Gastroesophageal sphincter (tissue), 4 donors: ENCODE measurements at regions not wholly inside any gene's neighbourhood (a gene's known extent, or its start where the extent isn't known, plus 50 kb on each side); places are given as distances from the start of the nearest gene placed in this dataset.
"Not testable (repeated sequence)": the region's sequence is repeated elsewhere in the genome, so short reads cannot be mapped to it uniquely, and the experiment has no call there.

Experiments
- ATAC-seq: fragments of 150-250 bp; one replicate; pipeline ENCODE4 v1.9.1; 2016; ENCODE audit warnings: mild to moderate bottlenecking, moderate library complexity
- H3K27ac ChIP-seq, 4 donors: fragments of 200-600 bp; sonication (generic) in 3 of 4; 1 replicate in 3 of 4; 2 replicates in 1 of 4; pipeline ENCODE4 v1.5.1; 2016 to 2019
- H3K27me3 ChIP-seq: fragments of 200-600 bp; sonication (generic); one replicate; pipeline ENCODE4 v1.5.1; 2019
- H3K36me3 ChIP-seq, 2 donors: fragments of 200-600 bp; sonication (generic); one replicate each; pipeline ENCODE4 v1.5.1; 2019; ENCODE audit warnings: control low read depth in 1 of 2
- H3K4me1 ChIP-seq, 3 donors: fragments of 200-600 bp; sonication (generic); 1 replicate in 2 of 3; 2 replicates in 1 of 3; pipeline ENCODE4 v1.5.1; 2016 to 2019; ENCODE audit warnings: control low read depth in 2 of 3
- H3K4me3 ChIP-seq, 2 donors: fragments of 200-600 bp; sonication (generic); one replicate each; pipeline ENCODE4 v1.5.1; 2019; ENCODE audit warnings: mild to moderate bottlenecking in 1 of 2, moderate library complexity in 1 of 2
- H3K9me3 ChIP-seq, 3 donors: fragments of 200-600 bp; sonication (generic); one replicate each; pipeline ENCODE4 v1.5.1; 2017 to 2019; ENCODE audit warnings: control low read depth in 2 of 3
- CTCF ChIP-seq, 4 experiments: fragments of 200-600 bp in 2 of 4; fragments of 450-650 bp in 2 of 4; sonication (generic) in 1 of 4; IDR thresholded peaks; one replicate each; pipeline ENCODE4 v1.5.1; 2017 to 2019; ENCODE audit warnings: antibody characterized with exemption in 4 of 4, mild to moderate bottlenecking in 2 of 4, moderate library complexity in 2 of 4
- EP300 ChIP-seq: sonication (generic); formaldehyde crosslinking; IDR thresholded peaks from one replicate; pipeline ENCODE4 v1.6.1; 2017; ENCODE audit warnings: antibody characterized with exemption, mild to moderate bottlenecking
- POLR2A ChIP-seq, 2 donors: fragments of 450-650 bp; IDR thresholded peaks; one replicate each; pipeline ENCODE4 v1.6.1; 2017; ENCODE audit warnings: antibody characterized with exemption in 2 of 2, mild to moderate bottlenecking in 2 of 2, moderate library complexity in 1 of 2
- POLR2AphosphoS5 ChIP-seq: sonication (generic); formaldehyde crosslinking; IDR thresholded peaks from one replicate; pipeline ENCODE4 v1.6.1; 2017; ENCODE audit warnings: antibody characterized with exemption
- WGBS, 2 donors: methylation state at CpG; one replicate each; pipeline ENCODE4 v1.1.5; 2018; ENCODE audit warnings: low coverage in 1 of 2; 5-methylcytosine and 5-hydroxymethylcytosine counted together

DNA sequence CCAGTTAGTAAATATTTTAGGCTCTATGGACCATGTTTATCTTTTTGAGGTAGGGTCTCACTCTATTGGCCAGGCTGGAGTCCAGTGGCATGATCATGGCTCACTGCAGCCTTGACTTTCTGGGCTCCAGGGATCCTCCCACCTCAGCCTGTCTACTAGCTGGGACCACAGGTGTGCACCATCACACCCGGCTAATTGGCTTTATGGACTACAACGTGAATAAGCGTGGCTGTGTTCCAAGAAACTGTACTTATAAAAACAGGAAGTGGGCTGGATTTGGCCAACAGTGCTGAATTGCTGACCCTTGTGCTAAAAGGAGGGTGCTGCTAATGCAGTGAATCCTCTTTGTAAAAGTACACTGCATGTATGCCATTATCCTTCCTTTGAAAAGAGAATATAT lies 111.7 kb upstream of the CDK13 start:
- 0 to 17% methylated on average over 1 to 3 of the region's 3 CpGs for WGBS, 2 donors
- ATAC-seq: peak; percentile 19
- H3K9me3 ChIP-seq: no peaks in the 10 kb centered on the region

DNA sequence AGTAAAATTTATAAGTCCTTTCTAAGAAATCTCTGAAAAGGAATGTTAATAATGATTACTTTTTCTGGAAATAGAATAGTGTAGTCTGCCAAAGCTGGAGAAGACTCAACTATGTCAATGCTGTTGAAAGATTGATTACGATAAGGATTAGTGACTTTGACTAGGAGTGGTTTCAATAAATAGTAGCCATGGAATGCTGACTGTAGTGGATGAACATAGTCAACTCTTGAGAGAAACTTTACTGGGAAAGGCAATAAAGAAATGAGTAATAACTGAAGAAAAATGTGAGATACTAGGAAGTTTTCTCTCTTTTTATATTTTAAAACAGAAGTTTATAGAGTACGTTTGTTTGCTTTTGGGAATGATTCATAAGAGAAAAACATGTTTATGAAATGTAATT lies 105.0 kb upstream of the CDK13 start:
- no peak for TF ChIP-seq EP300
- TF ChIP-seq POLR2AphosphoS5: no peak
- no peak for TF ChIP-seq CTCF (IDR thresholded peaks at IDR 0.05)
- H3K9me3 ChIP-seq: no peaks in the 10 kb centered on the region

More for the DNA sequence above, 111.7 kb upstream of the CDK13 start:
- Histone ChIP-seq H3K4me1 (peaks cover 0 to 7% (median 0%) of the 10 kb centered on the region in 3 donors), H3K27ac (no peak overlapping the region), H3K36me3 (no peaks in the 10 kb centered on the region), H3K27me3 (peaks cover 7% of the 10 kb centered on the region), H3K4me3 (no peak overlapping the region)
- no peak for TF ChIP-seq EP300
- no peak for TF ChIP-seq POLR2A (IDR thresholded peaks at IDR 0.05)
- no peak for TF ChIP-seq CTCF (IDR thresholded peaks at IDR 0.05)
- TF ChIP-seq POLR2AphosphoS5: no peak

GRCh38 chr7:39847227-39847626 lies 102.8 kb upstream of the CDK13 start:
- Histone ChIP-seq H3K27ac (no peak overlapping the region), H3K9me3 (no peaks in the 10 kb centered on the region), H3K27me3 (peaks cover 7% of the 10 kb centered on the region), H3K4me1 (no peaks in the 10 kb centered on the region), H3K36me3 (no peaks in the 10 kb centered on the region), H3K4me3 (no peak overlapping the region)
- no peak for ATAC-seq
- TF ChIP-seq EP300 (no peak), POLR2AphosphoS5 (no peak), POLR2A (IDR thresholded peaks at IDR 0.05) (no peak), CTCF (IDR thresholded peaks at IDR 0.05) (no peak)
- WGBS, 2 donors: 81 to 85% methylated on average over 5 of the region's 5 CpGs

More for the DNA sequence above, 105.0 kb upstream of the CDK13 start:
- H3K4me3 ChIP-seq: no peak overlapping the region
- H3K4me1 ChIP-seq: no peaks in the 10 kb centered on the region
- ATAC-seq: no peak
- WGBS, 2 donors: 57 to 60% methylated on average over 2 of the region's 2 CpGs
- H3K27me3 ChIP-seq: peaks cover 7% of the 10 kb centered on the region
- H3K27ac ChIP-seq: no peak overlapping the region
- no peaks in the 10 kb centered on the region for H3K36me3 ChIP-seq

GRCh38 chr7:39851466-39852045 lies 98.5 kb upstream of the CDK13 start:
- TF ChIP-seq POLR2A (IDR thresholded peaks at IDR 0.05) (no peak), POLR2AphosphoS5 (no peak), CTCF (IDR thresholded peaks at IDR 0.05) (no peak), EP300 (no peak)
- no peak for ATAC-seq
- Histone ChIP-seq H3K27me3 (peaks cover 3% of the 10 kb centered on the region), H3K27ac (no peak overlapping the region), H3K4me1 (no peaks in the 10 kb centered on the region), H3K36me3 (no peaks in the 10 kb centered on the region), H3K9me3 (no peaks in the 10 kb centered on the region), H3K4me3 (no peak overlapping the region)
- WGBS, 2 donors: 77% methylated on average over 2 of the region's 2 CpGs

- not testable (repeated sequence) for H3K4me1 ChIP-seq, H3K9me3 ChIP-seq, H3K36me3 ChIP-seq, H3K27me3 ChIP-seq, H3K27ac ChIP-seq
- peak; percentile 77 for ATAC-seq
- WGBS, 2 donors: 19 to 61% methylated on average over 5 to 16 of the region's 36 CpGs
- peak overlapping the region; percentile 43 for H3K4me3 ChIP-seq
Measured at GRCh38 chr7:39854616-39855324, 95.3 kb upstream of the CDK13 start.
